Mesodermal cell (in vitro differentiated cells): ENCODE measurements at regions not wholly inside any gene's neighbourhood (a gene's known extent, or its start where the extent isn't known, plus 50 kb on each side); places are given as distances from the start of the nearest gene placed in this dataset.
"Not testable (repeated sequence)": the region's sequence is repeated elsewhere in the genome, so short reads cannot be mapped to it uniquely, and the experiment has no call there.

Source experiments
- H3K27ac ChIP-seq: 2 replicates; pipeline ENCODE4 v1.7.0; 2013; ENCODE audit warnings: mild to moderate bottlenecking, low read depth, low read length, moderate library complexity; ENCODE audit not compliant: severe bottlenecking
- H3K36me3 ChIP-seq: 2 replicates; pipeline ENCODE4 v1.7.1; 2013; ENCODE audit warnings: mild to moderate bottlenecking, low read length, moderate library complexity; ENCODE audit not compliant: control insufficient read depth, insufficient read depth
- H3K4me1 ChIP-seq: one replicate; pipeline ENCODE4 v1.7.1; 2013; ENCODE audit warnings: mild to moderate bottlenecking, low read length; ENCODE audit not compliant: insufficient read depth, control insufficient read depth, poor library complexity, severe bottlenecking
- H3K4me3 ChIP-seq: 2 replicates; pipeline ENCODE4 v1.7.0; 2013; ENCODE audit warnings: low read length, control low read depth, mild to moderate bottlenecking; ENCODE audit not compliant: insufficient read depth, poor library complexity, severe bottlenecking; ENCODE audit errors: extremely low read depth
- H3K9me3 ChIP-seq: 2 replicates; pipeline ENCODE4 v1.7.1; 2013; ENCODE audit warnings: mild to moderate bottlenecking, low read length, moderate library complexity; ENCODE audit not compliant: control insufficient read depth
- WGBS, 2 experiments: methylation state at CpG; one replicate each; pipeline ENCODE4 v1.1.5; 2013; ENCODE audit warnings: missing lambda C conversion rate in 2 of 2; ENCODE audit not compliant: insufficient coverage in 2 of 2; 5-methylcytosine and 5-hydroxymethylcytosine counted together

GRCh38 chr17:64792276-64792675 lies 127.0 kb downstream of the LRRC37A3 start:
- H3K4me1 ChIP-seq, H3K27ac ChIP-seq, H3K4me3 ChIP-seq, H3K36me3 ChIP-seq, H3K9me3 ChIP-seq: not testable (repeated sequence)
- WGBS, 2 experiments: 94 to 99% methylated on average over 7 to 10 of the region's 12 CpGs

GRCh38 chr17:64791691-64792090 lies 127.6 kb downstream of the LRRC37A3 start:
- 90 to 94% methylated on average over 2 to 3 of the region's 5 CpGs for WGBS, 2 experiments
- H3K4me3 ChIP-seq: not testable (repeated sequence)

GRCh38 chr17:64791226-64791625 lies 128.1 kb downstream of the LRRC37A3 start:
- not testable (repeated sequence) for H3K4me3 ChIP-seq, H3K9me3 ChIP-seq, H3K27ac ChIP-seq, H3K36me3 ChIP-seq
- 91 to 98% methylated on average over 6 to 7 of the region's 12 CpGs for WGBS, 2 experiments
- peaks cover 14% of the 10 kb centered on the region for H3K4me1 ChIP-seq

More at GRCh38 chr17:64791691-64792090, 127.6 kb downstream of the LRRC37A3 start:
- H3K4me1 ChIP-seq, H3K9me3 ChIP-seq, H3K36me3 ChIP-seq, H3K27ac ChIP-seq: not testable (repeated sequence)

- not testable (repeated sequence) for H3K27ac ChIP-seq, H3K9me3 ChIP-seq, H3K4me3 ChIP-seq, H3K36me3 ChIP-seq
- 92 to 100% methylated on average over 1 to 2 of the region's 5 CpGs for WGBS, 2 experiments
- H3K4me1 ChIP-seq: peaks cover 19% of the 10 kb centered on the region
These were observed 128.6 kb upstream of the SMURF2 start for GRCh38 chr17:64790690-64791089.

GRCh38 chr17:64790193-64790592 lies 128.1 kb upstream of the SMURF2 start:
- H3K9me3 ChIP-seq, H3K4me3 ChIP-seq, H3K36me3 ChIP-seq, H3K27ac ChIP-seq: not testable (repeated sequence)
- WGBS, 2 experiments: 100% methylated on average over 2 of the region's 5 CpGs
- H3K4me1 ChIP-seq: peaks cover 19% of the 10 kb centered on the region

GRCh38 chr17:64789061-64789445 lies 126.9 kb upstream of the SMURF2 start:
- not testable (repeated sequence) for H3K4me3 ChIP-seq, H3K36me3 ChIP-seq, H3K9me3 ChIP-seq, H3K27ac ChIP-seq
- H3K4me1 ChIP-seq: peaks cover 29% of the 10 kb centered on the region
- WGBS, 2 experiments: 93 to 94% methylated on average over 2 to 3 of the region's 8 CpGs

GRCh38 chr17:64788286-64789060 lies 126.4 kb upstream of the SMURF2 start:
- H3K27ac ChIP-seq: no peak overlapping the region
- H3K4me3 ChIP-seq: no peak overlapping the region
- H3K4me1 ChIP-seq: peaks cover 31% of the 10 kb centered on the region
- no peaks in the 10 kb centered on the region for H3K9me3 ChIP-seq
- 90 to 94% methylated on average over 5 to 7 of the region's 10 CpGs for WGBS, 2 experiments
- H3K36me3 ChIP-seq: peaks cover 3% of the 10 kb centered on the region

- peaks cover 29% of the 10 kb centered on the region for H3K4me1 ChIP-seq
- peaks cover 7% of the 10 kb centered on the region for H3K36me3 ChIP-seq
- H3K27ac ChIP-seq: no peak overlapping the region
- H3K4me3 ChIP-seq: no peak overlapping the region
- no peaks in the 10 kb centered on the region for H3K9me3 ChIP-seq
- WGBS, 2 experiments: 95 to 100% methylated on average over 3 to 6 of the region's 8 CpGs
These were observed 125.8 kb upstream of the SMURF2 start for GRCh38 chr17:64787921-64788271.

GRCh38 chr17:64787255-64787920 lies 125.3 kb upstream of the SMURF2 start:
- Histone ChIP-seq H3K4me3 (no peak overlapping the region), H3K36me3 (peaks cover 7% of the 10 kb centered on the region), H3K9me3 (no peaks in the 10 kb centered on the region), H3K4me1 (peaks cover 28% of the 10 kb centered on the region), H3K27ac (no peak overlapping the region)
- 90 to 92% methylated on average over 10 of the region's 11 CpGs for WGBS, 2 experiments

GRCh38 chr17:64786337-64786736 lies 124.2 kb upstream of the SMURF2 start:
- Histone ChIP-seq H3K4me3 (no peak overlapping the region), H3K27ac (no peak overlapping the region), H3K9me3 (no peaks in the 10 kb centered on the region), H3K36me3 (peaks cover 7% of the 10 kb centered on the region), H3K4me1 (peaks cover 34% of the 10 kb centered on the region)
- WGBS, 2 experiments: 92 to 97% methylated on average over 7 to 10 of the region's 12 CpGs

GRCh38 chr17:64785011-64785421 lies 122.9 kb upstream of the SMURF2 start:
- H3K4me3 ChIP-seq: no peak overlapping the region
- peaks cover 34% of the 10 kb centered on the region for H3K4me1 ChIP-seq
- no peaks in the 10 kb centered on the region for H3K9me3 ChIP-seq
- H3K36me3 ChIP-seq: peaks cover 7% of the 10 kb centered on the region
- WGBS, 2 experiments: 81% methylated on average over 9 of the region's 10 CpGs
- H3K27ac ChIP-seq: no peak overlapping the region
